ENCODE measurements at regions not wholly inside any gene's neighbourhood (a gene's known extent, or its start where the extent isn't known, plus 50 kb on each side); places are given as distances from the start of the nearest gene placed in this dataset.

- TF ChIP-seq CTCF (IDR thresholded peaks at IDR 0.05), result no peak
- no peak for TF ChIP-seq EP300 (IDR thresholded peaks at IDR 0.05; ENCODE audit: low read depth)
- TF ChIP-seq POLR2A (IDR thresholded peaks at IDR 0.05), result no peak
These were observed 103.8 kb downstream of the DAD1 start for GRCh38 chr14:22485178-22485577.
